Frontal cortex (tissue), 3 donors: ENCODE measurements at regions not wholly inside any gene's neighbourhood (a gene's known extent, or its start where the extent isn't known, plus 50 kb on each side); places are given as distances from the start of the nearest gene placed in this dataset.

ENCODE experiments used
- DNase-seq, 2 donors: peaks; one replicate each; pipeline ENCODE4 v3.0.0; 2012; ENCODE audit warnings: low spot score in 2 of 2
- FAIRE-seq: peaks from 2 replicates; lab custom pipeline; 2012; peaks lifted over from hg19 to GRCh38; lab: Jason Lieb, UNC
- donor health status: control.
- donor health status: control.
- donor health status: control.

DNA sequence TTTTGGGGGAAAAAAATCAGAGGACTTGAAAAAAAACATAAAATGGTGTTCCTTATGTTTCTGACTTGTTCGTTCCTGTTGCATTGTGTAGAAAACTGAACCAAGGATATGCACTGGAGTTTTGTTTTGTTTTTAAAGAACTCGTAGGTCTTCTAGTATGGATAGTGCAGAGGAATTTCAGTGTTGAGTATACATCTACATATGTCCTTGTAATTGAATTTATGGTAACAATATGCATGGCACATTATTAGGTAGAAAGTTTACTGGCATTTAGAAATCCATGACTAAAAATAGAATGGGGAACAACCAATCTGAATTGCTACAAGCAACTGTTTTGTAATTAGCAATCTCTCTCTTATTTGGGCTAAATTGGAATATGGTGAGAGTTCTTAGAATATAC, 188.3 kb upstream of the ZRANB2 start:
- no peak for DNase-seq
- no peak for FAIRE-seq

DNA sequence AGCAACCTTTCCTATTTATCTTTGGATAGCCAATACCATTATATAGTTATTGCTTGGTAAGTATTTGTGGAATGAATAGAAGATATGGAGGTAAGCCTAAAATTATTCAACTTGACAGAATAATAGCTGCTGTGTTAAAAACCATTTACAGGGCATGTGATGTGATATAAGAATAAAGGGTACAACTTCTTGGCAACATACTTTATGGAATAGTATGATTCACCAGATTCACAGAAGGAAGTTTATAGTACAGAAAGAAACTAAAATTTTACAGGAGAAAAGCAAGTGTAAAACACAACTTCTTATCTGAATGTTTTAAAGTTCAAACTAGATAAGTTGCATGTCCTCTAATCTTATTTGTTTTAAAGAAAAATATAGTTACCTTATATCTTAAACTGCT, 186.4 kb upstream of the ZRANB2 start:
- FAIRE-seq (no peak), DNase-seq (no peak)

DNA sequence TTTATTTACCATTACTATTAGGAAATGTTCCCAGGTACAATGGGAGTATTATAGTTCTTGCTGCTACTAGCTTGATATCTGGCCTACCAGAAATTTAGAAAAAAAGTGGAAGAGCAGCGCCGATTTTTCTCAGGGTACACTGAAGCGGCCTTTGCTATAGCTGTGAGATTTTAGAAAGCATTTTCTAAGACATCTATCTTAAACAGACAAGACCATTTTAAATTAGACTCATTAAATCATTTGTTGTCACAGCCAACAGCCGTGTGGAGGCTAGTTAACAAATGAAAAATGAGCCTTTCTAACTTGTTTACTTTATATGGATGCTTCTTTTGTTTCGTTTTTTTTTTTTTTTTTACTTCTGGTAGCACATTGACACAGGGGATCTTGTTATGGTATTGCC, 183.2 kb upstream of the ZRANB2 start:
- no peak for FAIRE-seq
- DNase-seq, result no peak

DNA sequence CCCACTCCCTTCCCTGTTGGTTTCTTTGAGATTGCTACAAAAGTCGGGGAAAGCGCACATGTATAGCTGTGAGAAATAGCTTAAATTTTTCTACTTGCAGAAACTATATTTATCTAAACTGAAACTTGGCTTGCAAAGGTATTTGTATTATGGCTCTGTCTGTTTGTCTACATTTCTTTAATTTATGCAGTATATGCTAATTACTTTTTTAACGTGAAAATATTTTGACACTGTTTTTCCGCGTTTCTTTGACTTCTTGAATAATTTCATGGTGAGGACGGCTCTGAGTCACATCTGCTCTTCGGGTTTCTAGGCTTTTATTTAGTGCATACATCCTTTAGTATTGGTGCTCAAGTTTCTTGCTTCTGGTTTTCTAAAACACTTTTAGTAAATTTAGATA, 182.1 kb upstream of the ZRANB2 start:
- no peak for DNase-seq
- no peak for FAIRE-seq

DNA sequence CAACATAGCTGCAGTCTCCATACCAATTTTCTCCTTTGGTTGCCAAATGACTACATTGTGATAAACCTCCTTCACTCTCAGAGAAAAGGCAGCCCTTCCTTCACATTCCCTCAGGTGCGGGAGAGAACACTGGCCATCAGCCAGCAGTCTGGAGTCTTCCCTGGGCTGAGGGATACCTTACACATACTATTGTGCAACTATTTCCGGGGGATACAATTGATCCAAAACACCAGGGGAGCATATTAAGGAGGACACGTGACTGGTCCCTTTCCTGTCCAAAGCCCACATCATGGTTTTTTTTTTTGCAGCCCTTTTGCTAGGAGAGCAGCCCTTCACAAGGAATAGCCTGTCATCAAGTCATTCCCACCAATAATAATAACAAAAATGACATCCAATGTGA, 172.1 kb upstream of the ZRANB2 start:
- DNase-seq (no peak), FAIRE-seq (no peak)

DNA sequence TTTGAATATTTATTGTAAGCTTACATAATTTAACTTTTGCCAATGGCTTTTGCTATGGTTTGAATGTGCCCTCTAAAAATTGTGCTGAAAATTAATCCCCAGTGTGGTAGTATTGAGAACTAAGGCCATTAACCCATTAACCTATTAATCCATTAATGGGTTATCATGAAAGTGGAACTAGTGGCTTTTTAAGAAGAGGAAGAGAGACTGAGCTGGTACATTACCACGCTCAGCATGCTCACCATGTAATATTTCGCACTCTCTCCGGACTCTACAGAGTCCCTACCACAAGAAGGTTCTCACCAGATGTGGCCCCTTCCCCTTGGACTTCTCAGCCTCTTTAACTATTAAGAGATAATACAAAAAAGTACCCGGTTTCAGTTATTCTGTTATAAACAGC, 164.4 kb upstream of the ZRANB2 start:
- DNase-seq (no peak), FAIRE-seq (no peak)

DNA sequence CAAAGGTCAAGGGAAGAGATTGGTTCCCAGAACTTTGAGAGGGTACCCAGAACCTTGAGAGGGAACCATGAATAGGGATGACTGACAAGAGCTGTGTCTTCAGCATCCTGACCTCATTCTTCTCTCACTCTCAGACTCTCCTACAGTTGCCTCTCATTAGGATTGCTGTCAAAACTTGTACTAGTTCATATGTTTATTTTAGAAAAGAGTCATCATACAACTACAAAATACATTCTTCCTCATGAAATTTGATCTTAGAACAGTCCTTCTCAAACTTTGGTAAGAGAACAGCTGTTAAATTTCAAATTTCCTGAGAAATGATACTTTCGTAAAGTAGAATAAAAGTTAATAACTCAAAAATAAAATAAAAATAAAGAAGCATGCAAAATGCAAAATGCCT, 161.4 kb upstream of the ZRANB2 start:
- DNase-seq, result no peak

DNA sequence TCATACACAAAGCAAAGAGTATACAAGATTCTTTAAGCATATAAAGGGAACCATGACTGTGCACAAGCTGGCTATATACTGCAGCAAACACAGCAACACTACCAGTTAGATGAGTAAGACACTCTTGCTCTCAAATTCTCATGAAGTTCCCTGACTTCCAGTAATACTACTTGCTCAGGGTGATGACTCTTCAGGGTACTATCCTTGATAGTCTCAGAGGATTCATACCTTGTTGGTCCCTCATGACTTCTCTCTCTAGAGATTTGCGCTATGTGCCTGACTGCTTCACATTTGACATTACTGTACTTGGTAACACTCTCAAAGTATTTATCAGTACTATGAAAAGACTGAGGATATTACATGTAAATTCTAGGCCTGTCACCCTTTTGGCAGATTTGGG, 159.8 kb upstream of the ZRANB2 start:
- DNase-seq (no peak), FAIRE-seq (no peak)

More for the DNA sequence above, 161.4 kb upstream of the ZRANB2 start:
- FAIRE-seq, result no peak

DNA sequence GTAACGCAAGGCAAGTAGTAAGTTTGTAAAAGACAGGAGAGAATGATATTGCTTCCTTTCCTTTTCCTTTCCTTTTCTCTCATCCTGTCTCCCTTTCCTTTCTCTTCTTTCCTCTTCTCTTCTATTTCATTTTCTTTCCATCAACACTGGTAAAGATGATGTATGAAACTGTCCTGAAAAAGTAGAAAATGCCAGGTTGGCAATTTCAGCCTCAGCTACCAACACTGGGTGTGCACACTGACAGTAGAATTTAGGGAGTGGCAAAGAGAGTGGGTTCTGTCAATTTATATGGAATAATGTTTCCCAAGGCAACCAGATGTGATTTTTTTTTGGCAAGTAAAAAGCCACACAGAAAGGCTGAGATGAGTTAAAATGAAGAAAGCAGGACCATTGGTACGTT, 155.7 kb upstream of the ZRANB2 start:
- no peak for FAIRE-seq
- DNase-seq, result no peak

DNA sequence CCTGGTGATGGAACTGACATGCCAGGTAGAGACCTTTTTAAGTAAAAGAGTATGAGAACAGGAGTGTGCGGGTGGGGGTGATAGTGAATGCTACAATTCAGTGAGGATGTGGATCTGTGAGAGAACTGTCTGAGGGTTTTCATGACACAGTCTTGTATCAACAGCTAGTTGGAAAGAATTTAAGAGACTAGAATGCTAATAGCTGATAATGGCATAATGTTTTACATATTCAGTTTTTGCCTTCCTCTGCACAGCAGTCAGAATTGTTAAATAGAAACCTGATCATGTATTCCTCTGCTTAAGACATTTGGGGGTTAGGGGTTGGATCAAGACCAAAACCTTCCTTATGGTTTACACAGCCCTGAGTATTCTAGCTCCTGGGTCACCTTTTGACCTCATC, 152.8 kb upstream of the ZRANB2 start:
- no peak for FAIRE-seq
- DNase-seq, result no peak

DNA sequence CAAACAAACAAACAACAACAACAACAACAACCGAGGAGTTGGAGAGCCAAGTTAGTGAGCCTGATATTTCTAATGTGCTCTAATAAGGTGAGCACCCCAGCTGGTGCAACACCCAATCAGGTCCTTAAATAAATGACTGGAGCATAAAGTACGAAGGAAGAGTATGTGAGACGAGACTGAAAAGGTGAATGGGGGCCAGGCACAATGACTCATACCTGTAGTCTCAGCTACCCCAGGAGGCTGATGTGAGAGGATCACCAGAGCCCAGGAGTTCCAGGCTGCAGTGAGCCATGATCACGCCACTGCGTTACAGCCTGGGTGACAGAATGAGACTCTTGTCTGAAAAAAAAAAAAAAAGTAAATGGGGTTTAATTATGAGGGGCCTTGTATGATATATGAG, 152.0 kb upstream of the ZRANB2 start:
- FAIRE-seq (no peak), DNase-seq (no peak)

DNA sequence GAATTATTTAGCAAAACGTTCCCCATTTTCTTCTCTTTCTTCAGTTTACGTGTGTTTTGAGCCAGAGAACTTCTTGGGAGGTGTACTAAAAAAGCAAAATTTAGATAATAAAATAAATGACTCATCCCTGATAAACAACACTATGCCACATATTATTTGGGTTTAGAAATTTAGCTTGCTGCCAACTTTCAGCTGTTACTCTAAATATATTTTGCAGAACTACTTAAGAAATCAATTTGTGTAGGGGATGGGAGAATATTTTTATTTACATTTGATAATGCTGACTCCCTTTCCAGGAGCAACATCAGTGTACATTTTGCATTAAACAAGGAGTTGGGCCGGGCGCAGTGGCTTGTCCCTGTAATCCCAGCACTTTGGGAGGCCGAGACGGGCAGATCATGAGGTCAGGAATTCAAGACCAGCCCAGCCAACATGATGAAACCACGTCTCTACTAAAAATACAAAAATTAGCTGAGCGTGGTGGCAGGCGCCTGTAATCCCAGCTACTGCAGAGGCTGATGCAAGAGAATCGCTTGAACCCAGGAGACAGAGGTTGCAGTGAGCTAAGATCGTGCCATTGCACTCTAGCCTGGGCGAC, 151.4 kb upstream of the ZRANB2 start:
- no peak for FAIRE-seq
- DNase-seq, result no peak

DNA sequence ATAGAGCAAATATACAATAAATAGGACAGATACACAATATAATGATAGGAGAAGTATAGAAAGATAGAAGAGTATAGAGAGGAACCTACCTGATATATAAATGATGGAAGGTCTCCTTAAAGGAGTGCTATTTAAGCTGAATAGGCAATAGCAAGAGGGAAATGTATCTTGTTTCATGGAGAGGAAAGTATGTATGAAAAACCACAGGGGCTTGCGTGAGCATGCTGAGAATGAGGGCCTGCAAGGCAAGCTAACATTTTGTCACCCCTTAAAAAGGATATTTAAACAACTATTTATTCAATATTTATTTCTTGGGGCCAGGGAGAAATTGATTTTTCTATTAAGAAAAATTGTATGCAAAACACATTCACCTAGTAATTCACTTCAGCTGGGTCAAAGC, 150.9 kb upstream of the ZRANB2 start:
- FAIRE-seq, result no peak

DNA sequence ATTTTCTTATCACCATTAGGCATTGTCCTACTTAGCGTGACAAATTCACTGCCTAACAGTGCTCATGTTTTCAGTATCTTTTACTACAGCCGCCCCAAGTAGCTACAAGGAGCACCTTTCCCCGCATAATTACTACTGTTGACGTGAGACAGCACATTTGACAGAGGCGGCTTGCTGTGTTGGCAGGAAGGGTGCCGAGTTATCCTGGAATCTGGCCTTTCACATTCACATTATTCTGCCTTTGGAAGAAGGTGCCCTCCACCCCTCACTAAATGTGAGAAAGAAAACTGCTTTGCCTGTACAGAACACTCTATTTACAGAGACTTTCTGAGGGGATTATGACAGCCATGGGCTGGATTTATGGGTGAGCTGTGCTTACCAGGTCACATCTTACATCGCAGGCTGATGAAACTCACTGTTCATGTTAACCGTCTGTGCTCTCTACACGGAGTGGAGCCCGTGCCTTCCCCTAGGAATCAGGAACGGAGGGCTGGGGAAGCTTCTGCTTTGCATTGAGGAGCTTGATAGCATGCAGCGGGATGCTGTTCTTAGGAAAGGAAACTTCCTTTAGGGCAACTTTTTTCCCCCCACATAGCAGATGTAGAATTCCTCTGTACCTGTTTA, 148.0 kb upstream of the ZRANB2 start:
- no peak for DNase-seq
- FAIRE-seq, result no peak

More for the DNA sequence above, 150.9 kb upstream of the ZRANB2 start:
- DNase-seq, result no peak

DNA sequence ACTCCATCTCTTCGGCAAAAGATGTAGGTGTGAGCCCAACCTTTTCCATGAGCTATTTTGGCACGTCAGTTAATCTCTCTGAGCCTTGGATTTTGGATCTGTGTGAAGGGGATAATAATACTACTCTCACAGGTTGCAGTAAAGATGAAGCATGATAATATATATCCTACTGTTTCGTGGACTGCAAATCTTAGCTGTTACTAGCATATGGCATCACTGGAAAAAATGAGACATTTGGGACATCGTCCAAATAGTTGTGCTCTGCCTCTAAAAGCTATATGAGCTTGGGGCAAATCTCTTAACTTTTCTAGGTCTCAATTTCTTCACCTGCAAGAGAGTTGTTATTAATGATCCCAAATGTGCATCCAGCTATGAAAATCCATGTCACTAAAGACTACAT, 147.4 kb upstream of the ZRANB2 start:
- DNase-seq (no peak), FAIRE-seq (no peak)

DNA sequence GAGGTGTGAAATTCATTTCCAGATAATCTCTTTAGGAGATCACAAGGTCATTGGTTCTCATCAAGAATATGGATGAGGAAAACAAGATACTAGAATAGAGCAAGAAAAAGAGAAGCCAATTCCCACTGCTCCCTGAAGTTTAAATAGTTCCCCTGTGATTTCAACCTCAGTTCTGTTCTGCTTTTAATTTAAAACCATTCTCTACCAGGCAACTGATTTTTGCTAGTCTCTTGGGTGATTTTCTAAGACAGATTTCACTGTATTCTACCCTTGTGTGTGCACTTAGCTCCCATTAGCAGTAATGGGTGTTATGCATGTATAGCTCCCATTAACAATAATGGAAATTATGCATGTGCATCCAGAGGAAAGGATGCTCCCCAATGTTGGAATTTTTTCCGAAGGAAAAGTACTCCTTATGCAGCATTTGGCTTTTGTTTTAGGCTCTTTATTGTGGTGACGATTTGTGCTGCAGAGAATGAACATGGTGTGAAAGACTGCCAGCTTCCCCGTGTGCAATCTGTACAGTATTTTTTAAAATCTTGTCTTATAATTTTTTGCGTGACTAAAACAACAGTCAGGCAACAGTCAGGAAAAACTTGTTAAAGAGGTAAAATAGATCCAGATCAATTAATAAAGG, 144.0 kb upstream of the ZRANB2 start:
- no peak for DNase-seq
- no peak for FAIRE-seq

DNA sequence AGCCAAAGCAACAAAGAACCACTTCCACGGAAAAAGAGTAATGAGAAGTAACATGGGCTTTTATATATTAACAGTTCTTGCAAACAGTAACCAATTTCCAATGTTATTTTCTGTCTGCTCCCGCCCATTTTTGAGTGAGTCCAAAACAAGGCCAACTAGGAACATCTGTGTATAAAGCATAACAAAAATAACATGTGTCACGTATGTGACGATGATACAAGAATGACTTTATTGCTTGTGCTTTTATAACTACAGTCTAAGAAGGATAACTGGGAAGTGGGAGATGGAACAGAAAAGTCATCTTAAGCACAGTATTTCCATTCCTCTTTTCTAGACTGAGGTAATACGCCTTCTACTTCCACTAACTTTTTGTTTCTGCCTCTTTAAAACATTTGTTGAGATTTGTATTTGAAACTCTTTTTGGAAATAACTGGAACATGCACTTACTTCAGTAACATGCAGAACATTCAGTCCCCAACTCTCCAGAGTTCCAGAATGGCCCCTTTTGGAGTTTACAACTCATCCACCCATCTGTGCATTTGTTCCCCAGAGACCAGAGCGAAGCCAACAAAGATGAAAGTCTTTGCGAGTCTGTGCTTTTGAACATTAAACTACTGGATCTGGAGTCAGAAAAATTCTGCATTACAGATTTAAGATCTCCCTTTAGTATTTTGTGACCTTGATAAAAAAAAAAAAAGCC, 143.0 kb upstream of the ZRANB2 start:
- FAIRE-seq, result no peak
- DNase-seq, result no peak

DNA sequence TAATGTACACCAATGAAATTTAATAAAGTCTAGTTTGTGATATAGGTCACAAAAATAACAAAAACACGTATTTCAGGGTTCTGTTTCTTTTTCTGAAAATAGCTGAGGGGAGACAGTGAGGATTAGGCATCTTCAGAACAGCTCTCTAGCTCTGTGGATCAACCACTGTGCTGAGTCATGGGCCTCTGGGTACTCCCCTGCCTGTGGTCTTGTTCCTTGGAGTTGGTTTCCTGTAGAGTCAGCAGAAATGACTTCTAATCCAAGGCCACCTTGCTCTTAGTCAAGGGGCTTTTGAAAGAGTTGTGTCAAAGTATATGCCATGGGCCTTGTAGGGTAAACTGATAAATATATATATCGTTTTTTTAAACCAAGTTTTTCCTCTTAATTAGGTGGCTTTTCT, 141.8 kb upstream of the ZRANB2 start:
- DNase-seq (no peak), FAIRE-seq (no peak)

DNA sequence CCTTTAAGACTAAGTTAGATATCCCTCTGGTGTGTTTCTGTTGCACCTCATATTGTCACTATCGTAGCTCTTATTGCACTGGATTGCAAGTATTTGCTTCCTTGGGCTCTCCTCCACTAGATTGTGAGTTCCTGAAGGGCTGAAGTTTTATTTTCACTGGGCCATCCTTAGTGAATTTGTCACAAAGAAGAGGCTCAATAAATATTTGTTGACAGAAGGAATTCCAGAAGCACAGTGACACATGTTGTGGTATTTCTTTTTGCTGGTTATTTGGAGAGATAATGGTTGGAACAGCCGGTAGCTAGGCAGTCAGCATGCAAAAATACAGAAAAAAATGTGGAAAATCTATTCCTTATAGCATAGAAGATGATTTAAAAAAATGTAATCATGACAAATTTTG, 129.9 kb upstream of the ZRANB2 start:
- FAIRE-seq (no peak), DNase-seq (no peak)

DNA sequence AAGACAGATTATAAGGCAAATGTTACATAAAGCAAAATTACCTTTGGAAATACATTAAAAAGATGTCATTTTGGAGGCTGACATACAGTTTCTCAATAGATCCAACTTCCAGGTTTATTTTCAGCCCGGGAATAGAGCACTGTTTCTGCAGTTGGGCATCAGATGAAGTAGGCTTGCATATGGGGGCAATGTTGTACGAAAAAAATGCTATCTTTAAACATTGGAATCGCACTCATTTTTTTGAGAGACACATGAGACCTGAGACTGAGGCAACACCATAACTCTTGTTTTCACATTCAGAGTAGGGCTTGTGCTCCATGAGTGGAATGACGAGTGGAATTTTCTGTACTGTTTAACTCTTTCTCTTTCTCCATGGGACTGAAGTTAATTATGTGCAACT, 122.4 kb upstream of the ZRANB2 start:
- DNase-seq (no peak), FAIRE-seq (no peak)

DNA sequence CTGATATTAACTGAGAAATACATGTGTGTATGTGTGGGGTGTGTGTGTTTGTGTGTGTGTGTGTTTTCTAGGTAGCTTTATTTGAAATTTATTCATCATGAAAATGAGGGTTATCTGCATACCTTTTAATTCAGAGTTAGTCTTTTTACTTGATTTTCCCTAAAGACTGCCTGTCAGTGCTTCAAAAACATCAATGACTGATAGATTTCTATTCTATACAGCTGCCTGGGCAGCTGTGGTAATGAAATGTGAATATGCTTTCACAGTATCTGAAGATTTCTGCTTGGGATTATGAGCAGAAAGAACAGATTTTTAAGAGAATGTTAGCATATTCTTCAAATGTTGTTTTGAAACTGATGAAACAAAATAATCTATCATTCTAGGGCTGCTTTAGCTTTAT, 119.7 kb upstream of the ZRANB2 start:
- DNase-seq, result no peak
- FAIRE-seq, result no peak
